CD4-positive, CD25-positive, alpha-beta regulatory T cell (primary cell): ENCODE measurements at regions not wholly inside any gene's neighbourhood (a gene's known extent, or its start where the extent isn't known, plus 50 kb on each side); places are given as distances from the start of the nearest gene placed in this dataset.

Experiments
- ATAC-seq, 2 donors: fragments of 150-1000 bp; cut with Tn5 transposase; one replicate each; pipeline ENCODE4 v1.10.0; 2021; ENCODE audit warnings: low read depth in 2 of 2, moderate number of reproducible peaks in 2 of 2, moderate library complexity in 1 of 2
- DNase-seq, 3 donors: peaks; one replicate each; pipeline versions ENCODE4 v3.0.0 to v3.0.0-alpha.2; 2012 to 2022; ENCODE audit warnings: mixed read lengths in 1 of 3
- H3K27ac ChIP-seq: one replicate; pipeline ENCODE4 v1.7.0; 2013; ENCODE audit warnings: mild to moderate bottlenecking, low read length; ENCODE audit not compliant: insufficient read depth, poor library complexity, severe bottlenecking
- H3K27me3 ChIP-seq: one replicate; pipeline ENCODE4 v1.7.0; 2013; ENCODE audit warnings: low read length; ENCODE audit not compliant: control insufficient read depth, insufficient read depth
- H3K36me3 ChIP-seq: one replicate; pipeline ENCODE4 v1.7.0; 2013; ENCODE audit warnings: mild to moderate bottlenecking, low read length, moderate library complexity; ENCODE audit not compliant: control insufficient read depth, insufficient read depth
- H3K4me1 ChIP-seq: 2 replicates; pipeline ENCODE4 v1.7.0; 2013; ENCODE audit warnings: mild to moderate bottlenecking, low read length; ENCODE audit not compliant: insufficient read depth, control insufficient read depth, poor library complexity, severe bottlenecking
- H3K4me3 ChIP-seq: one replicate; pipeline ENCODE4 v1.7.0; 2013; ENCODE audit warnings: low read depth, mild to moderate bottlenecking, low read length, moderate library complexity
- H3K9me3 ChIP-seq, 2 experiments: 1 replicate in 1 of 2; 2 replicates in 1 of 2; pipeline ENCODE4 v1.7.0; 2013; ENCODE audit warnings: low read length in 2 of 2, mild to moderate bottlenecking in 1 of 2, moderate library complexity in 1 of 2; ENCODE audit not compliant: control insufficient read depth in 2 of 2
- H3K27ac Mint-ChIP-seq, 3 donors: one replicate each; pipeline ENCODE4 v1.8.0; 2020 to 2022; ENCODE audit warnings: mild to moderate bottlenecking in 3 of 3, mixed read lengths in 3 of 3, moderate library complexity in 2 of 3
- H3K27me3 Mint-ChIP-seq: one replicate; pipeline ENCODE4 v1.8.0; 2022; ENCODE audit warnings: mild to moderate bottlenecking, mixed read lengths
- H3K36me3 Mint-ChIP-seq: one replicate; pipeline ENCODE4 v1.8.0; 2020; ENCODE audit warnings: mixed read lengths
- H3K4me1 Mint-ChIP-seq, 4 donors: one replicate each; pipeline ENCODE4 v1.8.0; 2020 to 2022; ENCODE audit warnings: mixed read lengths in 4 of 4, mild to moderate bottlenecking in 1 of 4
- H3K4me3 Mint-ChIP-seq, 4 donors: one replicate each; pipeline ENCODE4 v1.8.0; 2020 to 2022; ENCODE audit warnings: mild to moderate bottlenecking in 4 of 4, mixed read lengths in 4 of 4, moderate library complexity in 3 of 4
- H3K9me3 Mint-ChIP-seq, 7 donors: one replicate each; pipeline ENCODE4 v1.8.0; 2020 to 2022; ENCODE audit warnings: mixed read lengths in 7 of 7, mild to moderate bottlenecking in 3 of 7, moderate library complexity in 2 of 7

DNA sequence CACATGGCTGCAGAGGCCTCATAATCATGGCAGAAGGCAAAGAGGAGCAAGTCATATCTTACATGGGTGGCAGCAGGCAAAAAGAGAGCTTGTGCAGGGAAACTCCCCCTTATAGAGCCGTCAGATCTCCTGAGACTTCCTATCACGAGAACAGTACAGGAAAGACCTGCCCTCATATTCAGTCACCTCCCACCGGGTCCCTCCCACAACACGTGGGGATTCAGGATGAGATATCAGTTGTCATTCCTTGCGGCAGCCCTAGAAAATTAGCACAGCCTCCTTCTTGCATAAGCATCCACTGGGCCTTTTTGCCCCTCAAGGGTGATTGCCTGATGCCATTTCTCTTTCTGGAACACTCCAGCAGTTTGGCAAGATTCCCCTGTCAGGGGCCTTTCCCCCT, 61.7 kb upstream of the STX18 start:
- ATAC-seq (no peak), DNase-seq (no peak)
- peaks cover 3% of the 10 kb centered on the region for H3K36me3 Mint-ChIP-seq
- Histone ChIP-seq H3K27me3 (no peaks in the 10 kb centered on the region), H3K9me3 (no peaks in the 10 kb centered on the region), H3K27ac (no peak overlapping the region), H3K36me3 (no peaks in the 10 kb centered on the region), H3K4me3 (no peak overlapping the region), H3K4me1 (no peaks in the 10 kb centered on the region)
- no peak overlapping the region for H3K27ac Mint-ChIP-seq
- no peak overlapping the region for H3K4me3 Mint-ChIP-seq
- no peaks in the 10 kb centered on the region for H3K27me3 Mint-ChIP-seq
- H3K4me1 Mint-ChIP-seq = peaks cover 0 to 6% (median 0%) of the 10 kb centered on the region in 4 donors
- peaks cover 0 to 2% (median 0%) of the 10 kb centered on the region in 7 donors for H3K9me3 Mint-ChIP-seq

DNA sequence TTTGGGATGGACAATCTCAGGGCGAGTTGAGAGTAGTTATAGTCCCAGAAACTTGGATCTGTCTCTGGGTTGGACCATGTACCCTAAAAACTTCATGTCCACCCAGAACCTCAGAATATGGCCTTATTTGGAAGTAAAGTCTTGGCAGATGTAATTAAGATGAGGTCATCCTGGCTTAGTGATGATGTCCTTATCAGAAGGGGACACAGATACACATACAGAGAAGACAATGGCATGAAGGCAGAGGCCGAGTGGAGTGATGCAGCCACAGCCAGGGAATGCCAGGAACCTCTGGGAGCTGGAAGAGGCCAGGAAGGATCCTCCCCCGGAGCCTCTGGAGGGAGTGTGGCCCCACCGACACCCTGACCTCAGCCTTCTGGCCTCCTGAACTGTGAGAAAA, 61.2 kb upstream of the STX18 start:
- peaks cover 3% of the 10 kb centered on the region for H3K36me3 Mint-ChIP-seq
- H3K27me3 Mint-ChIP-seq = no peaks in the 10 kb centered on the region
- Histone ChIP-seq H3K9me3 (no peaks in the 10 kb centered on the region), H3K4me3 (no peak overlapping the region), H3K27me3 (no peaks in the 10 kb centered on the region), H3K27ac (no peak overlapping the region), H3K4me1 (no peaks in the 10 kb centered on the region), H3K36me3 (no peaks in the 10 kb centered on the region)
- ATAC-seq (no peak), DNase-seq (no peak)
- no peak overlapping the region for H3K4me3 Mint-ChIP-seq
- no peak overlapping the region for H3K27ac Mint-ChIP-seq
- H3K4me1 Mint-ChIP-seq = peaks cover 0 to 3% (median 0%) of the 10 kb centered on the region in 4 donors
- peaks cover 0 to 2% (median 0%) of the 10 kb centered on the region in 7 donors for H3K9me3 Mint-ChIP-seq

DNA sequence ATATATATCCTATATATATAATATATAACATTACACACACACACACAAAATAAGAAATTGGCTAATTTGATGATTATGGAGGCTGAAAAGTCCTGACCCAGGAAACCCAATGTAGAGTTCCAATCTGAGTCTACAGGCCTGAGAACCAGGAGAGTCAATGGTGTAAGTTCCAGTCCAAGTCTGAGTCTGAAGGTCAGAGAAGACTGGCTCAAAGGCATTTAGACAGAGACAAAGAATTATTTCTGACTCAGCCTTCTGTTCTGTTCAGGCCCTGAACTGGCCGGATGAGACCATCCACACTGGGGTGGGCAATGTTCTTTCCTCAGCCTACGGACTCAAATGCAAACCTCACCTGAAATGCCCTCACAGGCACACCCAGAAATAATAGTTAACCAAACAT, 60.6 kb upstream of the STX18 start:
- no peaks in the 10 kb centered on the region for H3K36me3 ChIP-seq

DNA sequence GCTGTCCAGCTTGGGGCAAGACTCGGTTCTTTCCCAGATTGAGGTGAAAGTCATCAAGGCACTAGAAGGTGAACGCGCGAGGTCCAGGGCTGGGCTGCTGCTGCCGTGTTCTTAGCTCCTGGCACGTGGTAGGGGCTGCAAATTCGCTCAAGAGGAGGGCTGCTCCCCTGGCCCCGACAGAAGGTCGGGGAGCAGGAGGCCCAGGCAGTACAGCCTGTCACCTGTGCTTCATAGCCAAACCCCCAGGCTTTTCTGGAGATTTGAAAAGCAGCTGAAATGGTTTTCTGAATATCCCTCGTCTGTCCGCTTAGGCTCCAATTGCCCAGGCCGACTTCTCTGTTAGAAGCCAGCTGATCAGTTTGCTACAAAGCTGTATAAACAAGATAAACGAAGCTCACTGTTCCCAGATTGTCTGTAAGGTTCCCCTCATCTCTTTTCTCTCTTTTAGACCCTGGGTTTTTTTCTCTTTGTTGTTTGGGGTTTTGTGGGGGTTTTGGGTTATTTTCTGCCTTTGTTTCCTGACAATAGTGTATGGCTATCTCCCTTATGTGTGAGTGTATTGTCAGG, 60.0 kb upstream of the STX18 start:
- Mint-ChIP-seq H3K4me3 (no peak overlapping the region), H3K9me3 (peaks cover 0 to 2% (median 0%) of the 10 kb centered on the region in 7 donors), H3K4me1 (peaks cover 0 to 3% (median 0%) of the 10 kb centered on the region in 4 donors), H3K27ac (no peak overlapping the region), H3K36me3 (peaks cover 3% of the 10 kb centered on the region), H3K27me3 (no peaks in the 10 kb centered on the region)
- no peak overlapping the region for H3K27ac ChIP-seq
- no peaks in the 10 kb centered on the region for H3K36me3 ChIP-seq
- no peaks in the 10 kb centered on the region for H3K27me3 ChIP-seq
- H3K9me3 ChIP-seq = no peaks in the 10 kb centered on the region
- H3K4me3 ChIP-seq = no peak overlapping the region
- DNase-seq (no peak), ATAC-seq (no peak)
- H3K4me1 ChIP-seq = no peaks in the 10 kb centered on the region

More for the DNA sequence above, 60.6 kb upstream of the STX18 start:
- DNase-seq (no peak), ATAC-seq (no peak)
- Histone ChIP-seq H3K9me3 (no peaks in the 10 kb centered on the region), H3K27me3 (no peaks in the 10 kb centered on the region), H3K4me3 (no peak overlapping the region), H3K4me1 (no peaks in the 10 kb centered on the region), H3K27ac (no peak overlapping the region)
- Mint-ChIP-seq H3K4me3 (no peak overlapping the region), H3K27ac (no peak overlapping the region), H3K27me3 (no peaks in the 10 kb centered on the region), H3K36me3 (peaks cover 3% of the 10 kb centered on the region), H3K9me3 (peaks cover 0 to 2% (median 0%) of the 10 kb centered on the region in 7 donors), H3K4me1 (peaks cover 0 to 3% (median 0%) of the 10 kb centered on the region in 4 donors)

GRCh38 chr4:4599481-4600275, 57.8 kb upstream of the STX18 start:
- Mint-ChIP-seq H3K36me3 (peaks cover 21% of the 10 kb centered on the region), H3K27ac (no peak overlapping the region), H3K4me1 (peaks cover 0 to 3% (median 0%) of the 10 kb centered on the region in 4 donors), H3K9me3 (peaks cover 0 to 9% (median 5%) of the 10 kb centered on the region in 7 donors), H3K27me3 (no peaks in the 10 kb centered on the region), H3K4me3 (no peak overlapping the region)
- no peak for DNase-seq
- no peak overlapping the region for H3K4me3 ChIP-seq
- no peak overlapping the region for H3K27ac ChIP-seq
- no peaks in the 10 kb centered on the region for H3K4me1 ChIP-seq
- no peak for ATAC-seq
- H3K36me3 ChIP-seq = no peaks in the 10 kb centered on the region
- no peaks in the 10 kb centered on the region for H3K27me3 ChIP-seq
- peaks cover 8 to 9% of the 10 kb centered on the region in 2 experiments for H3K9me3 ChIP-seq

DNA sequence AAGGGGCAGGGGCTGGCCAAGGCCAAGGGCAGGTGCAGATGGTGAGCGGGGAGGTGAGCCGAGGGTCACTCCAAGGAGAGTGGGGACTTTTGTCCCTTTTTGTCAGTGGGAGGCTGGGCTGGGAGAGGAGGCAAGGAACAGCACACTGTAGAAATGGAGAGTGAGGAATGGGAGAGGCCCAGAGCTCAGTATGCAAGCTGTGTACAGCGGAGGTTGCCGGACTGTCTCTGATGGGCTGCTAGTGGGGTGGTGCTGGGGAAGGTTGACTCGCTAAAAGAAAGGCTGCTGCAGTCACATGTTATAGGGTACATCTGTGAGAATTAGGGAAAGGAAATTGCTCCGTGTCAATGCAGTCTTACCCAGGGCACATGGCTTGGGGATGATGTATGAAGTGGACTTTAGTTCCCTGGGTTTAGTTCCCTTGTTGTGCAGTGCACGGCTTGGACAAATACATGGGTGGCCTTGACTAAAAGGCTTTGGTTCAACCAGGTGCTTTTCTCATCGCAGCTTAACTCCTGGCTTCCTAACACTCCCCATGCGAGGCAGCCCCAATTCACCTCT, 57.1 kb upstream of the STX18 start:
- Mint-ChIP-seq H3K27ac (no peak overlapping the region), H3K4me1 (peaks cover 0 to 3% (median 0%) of the 10 kb centered on the region in 4 donors), H3K27me3 (no peaks in the 10 kb centered on the region), H3K4me3 (no peak overlapping the region), H3K9me3 (peaks cover 0 to 12% (median 5%) of the 10 kb centered on the region in 7 donors), H3K36me3 (peaks cover 24% of the 10 kb centered on the region)
- ATAC-seq (no peak), DNase-seq (no peak)
- H3K36me3 ChIP-seq = no peaks in the 10 kb centered on the region
- peaks cover 8 to 11% of the 10 kb centered on the region in 2 experiments for H3K9me3 ChIP-seq
- no peaks in the 10 kb centered on the region for H3K27me3 ChIP-seq
- no peak overlapping the region for H3K27ac ChIP-seq
- H3K4me1 ChIP-seq = no peaks in the 10 kb centered on the region
- no peak overlapping the region for H3K4me3 ChIP-seq

DNA sequence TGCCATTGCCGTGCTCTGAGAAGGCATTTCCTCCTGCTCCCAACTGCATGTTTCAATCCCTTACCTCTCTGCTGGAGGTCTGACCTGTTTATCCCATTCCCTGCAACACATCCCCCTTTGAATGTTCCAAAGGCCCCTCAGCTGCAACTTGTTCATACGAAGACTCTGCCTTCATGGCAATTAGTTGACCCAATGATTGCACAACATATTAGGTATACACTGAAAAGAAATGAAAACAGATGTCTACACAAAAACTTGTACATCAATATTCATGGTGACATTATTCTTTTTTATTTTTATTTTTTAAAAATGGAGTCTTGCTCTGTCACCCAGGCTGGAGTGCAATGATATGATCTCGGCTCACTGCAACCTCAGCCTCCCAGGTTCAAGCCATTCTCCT, 54.9 kb upstream of the STX18 start:
- ATAC-seq (no peak), DNase-seq (no peak)
- Histone ChIP-seq H3K9me3 (peaks cover 8 to 11% of the 10 kb centered on the region in 2 experiments), H3K27me3 (no peaks in the 10 kb centered on the region), H3K4me1 (no peaks in the 10 kb centered on the region), H3K27ac (no peak overlapping the region), H3K36me3 (no peaks in the 10 kb centered on the region), H3K4me3 (no peak overlapping the region)
- Mint-ChIP-seq H3K27ac (no peak overlapping the region), H3K4me3 (no peak overlapping the region), H3K27me3 (no peaks in the 10 kb centered on the region), H3K36me3 (peaks cover 35% of the 10 kb centered on the region), H3K9me3 (peaks cover 0 to 16% (median 8%) of the 10 kb centered on the region in 7 donors), H3K4me1 (peaks cover 0 to 3% (median 0%) of the 10 kb centered on the region in 4 donors)
